Neutrophil (primary cell): ENCODE measurements at regions not wholly inside any gene's neighbourhood (a gene's known extent, or its start where the extent isn't known, plus 50 kb on each side); places are given as distances from the start of the nearest gene placed in this dataset.

Experiments
- H3K27ac ChIP-seq: fragments of 200-600 bp; sonication (generic); 2 replicates; pipeline ENCODE4 v1.5.1; 2016; ENCODE audit warnings: mild to moderate bottlenecking, moderate library complexity
- H3K27me3 ChIP-seq: fragments of 200-600 bp; sonication (generic); 2 replicates; pipeline ENCODE4 v1.6.0; 2016; ENCODE audit warnings: mild to moderate bottlenecking
- H3K36me3 ChIP-seq: fragments of 200-600 bp; sonication (generic); 2 replicates; pipeline ENCODE4 v1.5.1; 2017
- H3K4me1 ChIP-seq, 2 experiments: fragments of 200-600 bp in 1 of 2; sonication (generic) in 1 of 2; 1 replicate in 1 of 2; 2 replicates in 1 of 2; pipeline versions ENCODE4 v1.5.1 to v1.6.1; 2013 to 2016; ENCODE audit warnings: low read depth in 1 of 2, low read length in 1 of 2, mild to moderate bottlenecking in 1 of 2, moderate library complexity in 1 of 2; ENCODE audit not compliant: control insufficient read depth in 1 of 2, insufficient read depth in 1 of 2
- H3K4me3 ChIP-seq, 2 experiments: fragments of 200-600 bp in 1 of 2; sonication (generic) in 1 of 2; 1 replicate in 1 of 2; 2 replicates in 1 of 2; pipeline ENCODE4 v1.5.1; 2013 to 2016; ENCODE audit warnings: low read depth in 1 of 2, low read length in 1 of 2, mild to moderate bottlenecking in 1 of 2, moderate library complexity in 1 of 2
- H3K9me3 ChIP-seq: fragments of 200-600 bp; sonication (generic); 2 replicates; pipeline ENCODE4 v1.5.1; 2016
- TF ChIP-seq, protein P1 (sequence below): fragments of 200-600 bp; sonication (generic); IDR thresholded peaks from 2 replicates; pipeline ENCODE4 v1.5.1; 2016; ENCODE audit warnings: antibody characterized with exemption

GRCh38 chr13:72386138-72386684, 341.2 kb downstream of the MZT1 start:
- no peak overlapping the region for H3K4me3 ChIP-seq
- H3K27ac ChIP-seq: no peak overlapping the region
- no peaks in the 10 kb centered on the region for H3K4me1 ChIP-seq
- H3K27me3 ChIP-seq: no peaks in the 10 kb centered on the region
- no peaks in the 10 kb centered on the region for H3K36me3 ChIP-seq
- H3K9me3 ChIP-seq: no peaks in the 10 kb centered on the region
- TF ChIP-seq, protein P1, sequence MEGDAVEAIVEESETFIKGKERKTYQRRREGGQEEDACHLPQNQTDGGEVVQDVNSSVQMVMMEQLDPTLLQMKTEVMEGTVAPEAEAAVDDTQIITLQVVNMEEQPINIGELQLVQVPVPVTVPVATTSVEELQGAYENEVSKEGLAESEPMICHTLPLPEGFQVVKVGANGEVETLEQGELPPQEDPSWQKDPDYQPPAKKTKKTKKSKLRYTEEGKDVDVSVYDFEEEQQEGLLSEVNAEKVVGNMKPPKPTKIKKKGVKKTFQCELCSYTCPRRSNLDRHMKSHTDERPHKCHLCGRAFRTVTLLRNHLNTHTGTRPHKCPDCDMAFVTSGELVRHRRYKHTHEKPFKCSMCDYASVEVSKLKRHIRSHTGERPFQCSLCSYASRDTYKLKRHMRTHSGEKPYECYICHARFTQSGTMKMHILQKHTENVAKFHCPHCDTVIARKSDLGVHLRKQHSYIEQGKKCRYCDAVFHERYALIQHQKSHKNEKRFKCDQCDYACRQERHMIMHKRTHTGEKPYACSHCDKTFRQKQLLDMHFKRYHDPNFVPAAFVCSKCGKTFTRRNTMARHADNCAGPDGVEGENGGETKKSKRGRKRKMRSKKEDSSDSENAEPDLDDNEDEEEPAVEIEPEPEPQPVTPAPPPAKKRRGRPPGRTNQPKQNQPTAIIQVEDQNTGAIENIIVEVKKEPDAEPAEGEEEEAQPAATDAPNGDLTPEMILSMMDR: no peak

GRCh38 chr13:72384879-72385278, 342.6 kb downstream of the MZT1 start:
- Histone ChIP-seq H3K27ac (no peak overlapping the region), H3K4me1 (no peaks in the 10 kb centered on the region), H3K36me3 (no peaks in the 10 kb centered on the region), H3K9me3 (no peaks in the 10 kb centered on the region), H3K27me3 (no peaks in the 10 kb centered on the region), H3K4me3 (no peak overlapping the region)
- TF ChIP-seq, protein P1: no peak

GRCh38 chr13:72384186-72384823, 343.1 kb downstream of the MZT1 start:
- TF ChIP-seq, protein P1: no peak
- Histone ChIP-seq H3K4me3 (no peak overlapping the region), H3K9me3 (no peaks in the 10 kb centered on the region), H3K36me3 (no peaks in the 10 kb centered on the region), H3K27ac (no peak overlapping the region), H3K27me3 (no peaks in the 10 kb centered on the region), H3K4me1 (no peaks in the 10 kb centered on the region)

GRCh38 chr13:72383646-72384045, 343.8 kb downstream of the MZT1 start:
- H3K9me3 ChIP-seq: no peaks in the 10 kb centered on the region
- no peak overlapping the region for H3K27ac ChIP-seq
- no peak overlapping the region for H3K4me3 ChIP-seq
- H3K4me1 ChIP-seq: no peaks in the 10 kb centered on the region
- no peaks in the 10 kb centered on the region for H3K27me3 ChIP-seq
- H3K36me3 ChIP-seq: no peaks in the 10 kb centered on the region
- TF ChIP-seq, protein P1: no peak

GRCh38 chr13:72379581-72379980, 347.8 kb downstream of the MZT1 start:
- Histone ChIP-seq H3K9me3 (no peaks in the 10 kb centered on the region), H3K27ac (no peak overlapping the region), H3K36me3 (no peaks in the 10 kb centered on the region), H3K4me3 (no peak overlapping the region), H3K27me3 (no peaks in the 10 kb centered on the region), H3K4me1 (no peaks in the 10 kb centered on the region)
- TF ChIP-seq, protein P1: no peak
